ENCODE measurements at regions not wholly inside any gene's neighbourhood (a gene's known extent, or its start where the extent isn't known, plus 50 kb on each side); places are given as distances from the start of the nearest gene placed in this dataset.

DNA sequence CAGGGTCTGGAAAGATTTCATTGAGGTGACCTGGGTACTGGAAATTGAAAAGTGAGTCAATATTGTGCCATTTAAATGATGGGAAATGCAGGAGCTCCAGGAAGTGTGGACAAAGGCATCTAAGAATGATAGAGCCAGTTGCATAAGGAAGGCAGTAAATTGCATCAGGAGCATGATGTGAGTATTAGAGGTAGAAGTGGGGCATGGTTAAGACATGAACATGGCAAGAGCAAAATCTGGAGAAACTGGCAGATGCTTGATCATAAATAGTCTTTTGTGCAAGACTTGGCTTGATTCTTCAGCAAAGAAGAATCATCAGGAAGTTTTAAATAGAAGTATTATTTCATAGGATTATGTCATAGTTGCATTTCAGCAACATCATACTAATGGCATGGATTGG is 157.4 kb upstream of the PUM3 start:
- TF ChIP-seq, protein P1, sequence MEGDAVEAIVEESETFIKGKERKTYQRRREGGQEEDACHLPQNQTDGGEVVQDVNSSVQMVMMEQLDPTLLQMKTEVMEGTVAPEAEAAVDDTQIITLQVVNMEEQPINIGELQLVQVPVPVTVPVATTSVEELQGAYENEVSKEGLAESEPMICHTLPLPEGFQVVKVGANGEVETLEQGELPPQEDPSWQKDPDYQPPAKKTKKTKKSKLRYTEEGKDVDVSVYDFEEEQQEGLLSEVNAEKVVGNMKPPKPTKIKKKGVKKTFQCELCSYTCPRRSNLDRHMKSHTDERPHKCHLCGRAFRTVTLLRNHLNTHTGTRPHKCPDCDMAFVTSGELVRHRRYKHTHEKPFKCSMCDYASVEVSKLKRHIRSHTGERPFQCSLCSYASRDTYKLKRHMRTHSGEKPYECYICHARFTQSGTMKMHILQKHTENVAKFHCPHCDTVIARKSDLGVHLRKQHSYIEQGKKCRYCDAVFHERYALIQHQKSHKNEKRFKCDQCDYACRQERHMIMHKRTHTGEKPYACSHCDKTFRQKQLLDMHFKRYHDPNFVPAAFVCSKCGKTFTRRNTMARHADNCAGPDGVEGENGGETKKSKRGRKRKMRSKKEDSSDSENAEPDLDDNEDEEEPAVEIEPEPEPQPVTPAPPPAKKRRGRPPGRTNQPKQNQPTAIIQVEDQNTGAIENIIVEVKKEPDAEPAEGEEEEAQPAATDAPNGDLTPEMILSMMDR (conservative IDR thresholded peaks at IDR 0.05) = no peak
- no peak for TF ChIP-seq EZH2 (IDR thresholded peaks at IDR 0.05; ENCODE audit: low read depth)

All from PC-9 (cell line).